HS-5 (cell line): ENCODE measurements at regions not wholly inside any gene's neighbourhood (a gene's known extent, or its start where the extent isn't known, plus 50 kb on each side); places are given as distances from the start of the nearest gene placed in this dataset.

ENCODE experiments used
- DNase-seq: peaks from one replicate; pipeline ENCODE4 v3.0.0-alpha.2; 2012; ENCODE audit warnings: low read depth

DNA sequence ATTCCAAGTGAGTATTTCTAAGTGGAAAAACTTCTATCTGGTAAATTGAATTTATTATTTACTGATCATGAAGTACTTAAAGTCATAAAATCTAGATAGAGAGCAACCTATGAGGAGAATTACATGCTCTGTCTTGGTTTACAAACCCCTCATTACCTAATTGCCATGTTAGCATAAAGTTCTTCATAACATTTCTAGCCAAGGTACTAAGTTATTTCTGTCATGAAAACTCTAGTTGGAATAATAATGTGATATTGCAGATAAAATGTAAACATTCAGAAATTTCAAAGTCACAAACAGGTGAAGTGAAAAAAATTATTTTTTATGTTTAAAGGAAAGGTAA lies 228.6 kb downstream of the TTLL7 start:
- no peak for DNase-seq

DNA sequence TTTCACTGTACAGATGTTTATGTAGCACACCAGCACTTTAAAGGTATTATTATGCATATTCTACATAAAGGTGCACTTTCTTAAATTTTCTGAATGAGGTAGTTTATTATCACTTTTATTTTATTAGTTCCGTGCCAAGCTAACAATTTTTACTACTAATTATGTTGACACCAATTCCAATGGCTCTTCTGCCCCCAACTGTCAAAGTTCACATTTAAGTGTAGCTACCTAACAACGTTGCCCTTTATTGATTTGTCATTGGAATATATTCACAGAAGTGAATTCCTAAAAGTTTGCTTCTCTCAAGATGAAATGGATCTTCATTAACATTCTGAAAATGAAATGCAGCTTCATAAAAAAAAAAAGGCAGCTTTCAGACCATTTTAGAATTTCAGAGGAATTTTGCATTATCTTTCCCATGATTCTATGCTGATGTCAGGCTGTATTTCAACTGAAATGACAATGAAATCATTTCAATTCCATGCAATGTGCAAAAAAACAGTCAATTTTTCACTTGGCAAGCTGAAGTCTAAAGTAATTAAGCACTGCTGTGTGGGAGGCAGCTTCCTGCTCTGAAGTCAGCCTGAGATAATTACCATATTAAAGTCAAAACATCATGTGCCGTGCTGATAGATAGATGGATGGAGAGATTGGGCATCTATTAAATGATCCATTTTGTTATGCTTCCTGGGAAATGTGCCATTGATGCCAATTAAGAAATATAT lies 229.2 kb downstream of the TTLL7 start:
- DNase-seq: no peak

DNA sequence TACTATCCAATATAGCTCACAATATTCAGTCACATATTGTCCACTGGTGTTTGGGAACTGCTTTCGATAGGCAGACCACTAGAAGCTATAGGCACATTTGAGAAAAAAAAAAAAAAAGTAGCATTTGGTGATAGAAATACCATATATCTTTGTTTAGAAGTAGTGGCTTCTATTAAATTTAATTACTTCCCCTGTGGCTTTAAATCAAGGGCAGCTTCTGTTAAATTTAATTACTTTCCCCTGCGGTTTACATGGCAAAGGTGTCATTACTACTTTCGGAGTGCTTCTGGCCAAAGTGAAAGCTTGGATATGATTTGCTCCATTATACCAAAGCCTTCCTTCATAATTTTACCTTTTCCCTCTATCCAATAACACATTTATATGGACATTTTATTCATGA lies 229.9 kb downstream of the TTLL7 start:
- DNase-seq: no peak

DNA sequence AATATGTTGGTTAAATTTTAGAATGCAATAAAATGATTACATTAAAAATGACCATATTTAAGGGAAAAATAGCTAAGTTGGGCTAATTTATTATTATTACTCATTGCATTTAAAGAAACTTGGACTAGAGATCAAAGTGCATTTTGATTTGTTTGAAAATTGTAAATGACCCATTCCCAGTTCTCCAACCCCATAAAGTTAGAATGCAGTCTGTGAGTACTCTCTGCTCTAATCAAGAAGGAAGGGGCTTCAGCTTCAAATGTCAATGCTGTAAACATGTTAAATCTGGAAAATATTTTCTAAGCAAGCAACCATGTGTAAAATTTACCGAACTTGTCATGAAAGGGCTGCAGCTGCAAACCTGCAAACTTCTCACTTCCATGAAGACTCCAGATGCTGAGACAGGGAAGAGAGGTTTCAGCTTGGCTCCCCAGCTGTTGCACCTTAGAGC lies 232.7 kb downstream of the TTLL7 start:
- DNase-seq: no peak

DNA sequence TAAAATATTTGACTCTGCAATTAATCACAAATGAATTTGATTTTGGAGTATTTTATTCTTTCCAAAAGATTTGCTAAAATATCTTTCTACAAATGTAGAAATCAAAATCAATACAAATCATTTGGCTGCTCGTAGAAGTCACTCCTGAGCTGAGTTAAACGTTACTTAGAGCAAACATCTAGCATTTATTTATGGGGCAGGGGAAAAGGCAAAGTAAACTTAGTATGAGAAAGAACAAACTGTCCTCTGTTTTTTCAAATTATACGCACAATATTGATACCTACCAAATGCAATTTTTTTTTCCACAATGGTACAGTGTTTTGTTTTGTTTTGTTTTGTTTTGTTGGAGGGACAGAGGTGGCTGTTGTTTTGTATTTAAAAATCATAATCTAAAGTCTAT lies 233.8 kb downstream of the TTLL7 start:
- DNase-seq: no peak

DNA sequence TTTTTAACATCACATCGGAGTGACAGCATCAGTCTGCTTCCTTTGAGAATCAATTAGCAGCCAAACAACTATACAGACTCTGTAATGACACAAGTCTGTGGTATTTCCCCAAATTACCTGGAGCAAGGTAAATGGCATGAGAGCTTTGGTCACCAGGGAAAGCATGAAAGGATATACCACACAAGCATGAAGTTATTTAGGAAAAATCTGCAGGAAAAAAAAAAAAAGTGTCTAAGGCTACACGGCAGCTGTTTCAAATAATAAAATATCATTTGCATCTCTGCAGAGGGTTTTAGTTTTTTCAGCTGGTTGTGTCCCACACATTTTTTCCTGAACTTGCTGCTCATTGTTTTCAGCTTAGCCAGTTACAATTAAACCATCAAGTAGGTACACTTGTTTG lies 234.7 kb downstream of the TTLL7 start:
- no peak for DNase-seq

DNA sequence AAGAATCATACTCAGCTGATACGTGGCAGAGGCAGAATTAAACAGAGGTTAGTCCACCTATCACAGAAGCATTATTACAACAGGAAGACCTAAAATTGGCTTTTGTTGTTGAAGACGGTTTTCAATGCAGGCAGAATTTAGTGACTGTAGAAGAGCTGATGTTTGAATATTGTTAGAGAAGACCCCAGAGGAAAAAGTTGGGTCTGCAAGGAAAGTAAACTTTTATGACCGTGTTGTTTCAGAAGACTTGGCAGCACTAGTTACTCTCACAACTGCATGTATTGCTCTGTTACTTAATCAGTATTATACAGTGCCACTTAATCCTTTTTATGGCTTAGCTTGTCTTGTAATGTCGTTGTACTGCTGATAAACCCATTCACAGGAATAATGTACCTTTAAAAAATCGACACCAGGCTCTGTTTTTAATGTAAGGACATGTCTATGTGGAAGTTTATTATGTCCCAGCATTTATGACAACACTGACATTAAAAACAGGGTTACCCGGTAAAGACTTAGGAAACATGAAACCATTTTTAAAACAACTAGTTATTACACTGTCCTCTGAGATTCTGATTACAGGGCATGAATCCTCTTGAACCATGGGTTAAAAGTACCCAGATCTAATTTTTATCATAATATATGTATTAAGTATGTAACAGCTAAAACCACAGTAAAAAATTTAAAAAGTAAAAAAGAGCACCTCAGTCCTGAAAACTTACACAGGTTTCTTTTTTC lies 235.4 kb downstream of the TTLL7 start:
- DNase-seq: no peak

DNA sequence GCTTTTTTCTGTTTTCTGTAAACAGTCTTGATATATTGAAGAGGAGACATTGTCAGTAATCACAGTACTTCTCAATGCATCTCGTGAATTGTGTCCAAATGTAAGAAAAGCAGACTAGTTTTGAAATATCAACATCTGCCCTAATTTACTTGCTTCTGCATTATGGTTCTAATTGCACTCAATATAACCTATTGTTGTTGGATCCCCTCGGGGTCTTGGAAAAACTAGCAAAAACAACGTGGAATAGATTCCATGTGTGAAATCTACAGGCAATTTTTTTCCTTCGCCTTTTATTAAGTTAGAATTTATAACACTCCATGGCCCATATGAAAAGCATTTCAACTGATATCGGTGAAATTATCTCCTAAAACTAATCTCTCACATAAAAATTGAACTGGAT lies 236.5 kb downstream of the TTLL7 start:
- DNase-seq: no peak

DNA sequence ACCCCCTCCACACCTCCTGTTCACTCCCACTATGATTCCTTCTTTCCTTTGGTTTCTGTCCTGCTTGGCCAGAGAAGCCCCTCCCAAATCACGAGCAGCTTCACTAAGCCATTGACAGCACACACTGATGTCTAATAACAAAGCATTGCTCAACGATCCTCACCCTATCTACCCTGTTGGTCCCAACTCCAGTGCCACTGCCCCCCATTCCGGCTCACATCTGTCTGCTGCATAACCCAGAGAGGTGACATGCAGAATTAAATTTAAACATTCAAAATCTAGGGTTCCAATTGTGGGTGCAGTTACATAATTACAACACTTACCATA lies 236.9 kb downstream of the TTLL7 start:
- no peak for DNase-seq

DNA sequence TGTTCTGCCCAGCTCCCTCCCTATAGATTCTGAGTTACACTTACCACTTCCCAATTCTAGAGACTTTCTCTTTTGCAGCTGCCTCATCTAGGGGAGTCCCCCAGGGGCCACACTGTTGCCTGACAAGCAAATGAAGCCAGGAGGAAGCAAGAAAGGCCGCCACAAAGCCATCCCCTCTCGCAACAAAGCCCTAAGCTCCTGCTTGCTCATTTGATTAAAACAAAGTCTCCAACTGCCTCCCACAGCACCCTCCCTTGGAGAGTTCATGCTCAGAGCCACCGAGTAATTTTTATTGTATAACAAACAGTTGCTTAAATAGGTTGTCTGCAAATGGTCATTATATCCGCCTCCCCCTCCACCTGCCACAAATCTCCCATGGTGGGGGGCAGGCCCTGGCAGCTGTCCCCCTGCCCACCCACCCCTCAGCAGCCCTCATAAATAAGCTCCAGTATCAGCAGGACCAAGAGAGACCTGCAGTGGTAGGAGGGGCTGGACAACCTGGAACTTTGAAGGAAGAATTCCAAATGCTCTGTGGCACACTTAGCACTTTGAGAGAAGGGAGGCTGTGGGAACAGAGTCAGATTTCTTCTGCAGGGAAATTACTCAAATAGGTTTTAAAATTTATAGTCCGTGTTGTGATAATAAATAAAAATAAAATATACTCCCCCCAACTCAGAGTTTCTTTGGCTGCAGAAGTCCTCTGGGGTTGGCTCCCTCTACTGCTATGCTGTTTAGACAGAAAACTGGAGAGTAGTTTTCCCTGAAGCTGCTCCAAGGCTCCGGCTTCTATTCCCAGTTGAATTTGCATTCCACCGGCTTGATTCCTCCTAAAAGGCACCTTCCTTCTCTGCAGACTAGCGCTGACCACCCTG lies 237.5 kb downstream of the TTLL7 start:
- DNase-seq: no peak

DNA sequence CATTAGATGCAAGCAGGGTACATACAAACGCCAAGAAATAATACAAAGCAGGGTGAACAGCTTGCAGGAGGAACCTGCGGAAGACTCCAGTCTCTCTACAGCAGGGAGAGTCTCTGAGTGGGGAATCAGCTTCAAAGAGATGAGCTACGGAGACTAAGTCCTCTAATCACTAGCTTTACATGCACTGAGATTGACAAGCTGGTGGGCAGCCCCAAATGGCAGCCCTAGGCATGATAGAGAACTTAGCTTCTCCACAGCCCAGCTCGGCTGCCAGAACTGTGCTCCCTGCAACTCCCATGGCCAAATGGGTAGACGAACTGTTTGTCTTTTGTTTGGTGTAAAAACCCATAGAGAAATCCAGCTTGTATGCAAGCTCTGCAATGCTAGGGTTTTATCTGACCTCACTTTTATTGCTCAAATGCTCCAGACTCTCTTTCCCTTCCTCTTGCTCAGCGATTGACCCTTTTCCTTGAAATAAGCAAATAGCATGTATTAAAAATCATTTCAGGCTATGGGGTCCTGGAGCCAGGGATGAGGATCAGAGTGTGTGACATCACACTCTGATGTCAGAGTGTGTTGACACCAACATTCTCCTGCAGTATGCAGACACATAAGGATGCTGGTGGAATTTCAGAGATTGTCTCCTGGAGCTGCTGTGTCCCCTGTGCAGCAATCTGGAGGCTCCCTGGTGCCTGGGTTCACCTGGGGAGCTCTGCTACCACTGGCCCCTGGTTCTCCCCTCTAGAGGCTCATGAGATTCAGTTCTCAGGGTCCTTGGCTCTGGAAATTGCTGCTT lies 238.5 kb downstream of the TTLL7 start:
- DNase-seq: no peak

DNA sequence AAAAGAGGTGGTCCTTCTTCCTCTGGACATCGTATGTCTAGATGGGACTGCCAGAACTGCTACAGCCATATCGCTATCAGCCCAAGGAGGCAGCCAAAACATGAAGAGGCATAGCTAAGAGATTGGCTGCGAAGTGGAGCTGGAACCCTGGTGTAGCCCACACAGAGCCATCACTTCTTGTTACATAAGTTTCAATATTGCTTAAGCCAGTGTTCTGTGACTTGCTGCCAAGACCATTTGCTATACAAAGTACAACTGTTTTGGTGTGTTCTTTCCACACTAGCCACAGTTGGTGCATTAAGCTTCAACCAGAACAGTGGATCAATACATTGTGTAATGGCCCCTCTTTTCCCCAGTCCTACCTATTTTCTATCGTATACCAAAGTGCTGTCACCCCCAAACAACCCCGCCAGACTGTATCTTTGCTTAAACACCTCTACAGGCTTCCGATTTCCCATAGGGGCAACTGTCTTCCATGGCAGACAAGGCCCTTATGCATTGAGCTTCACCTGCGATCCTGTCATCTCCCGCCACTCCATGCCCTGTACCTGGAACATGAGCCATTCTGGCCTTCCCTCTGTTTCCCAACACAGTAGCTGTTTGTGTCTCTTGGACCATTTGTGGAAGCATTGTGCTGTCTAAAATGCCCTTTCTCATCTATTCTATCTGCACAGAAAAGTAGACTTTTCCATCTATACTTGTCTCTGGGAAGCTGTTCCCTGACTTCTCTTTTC lies 241.8 kb downstream of the TTLL7 start:
- DNase-seq: no peak

DNA sequence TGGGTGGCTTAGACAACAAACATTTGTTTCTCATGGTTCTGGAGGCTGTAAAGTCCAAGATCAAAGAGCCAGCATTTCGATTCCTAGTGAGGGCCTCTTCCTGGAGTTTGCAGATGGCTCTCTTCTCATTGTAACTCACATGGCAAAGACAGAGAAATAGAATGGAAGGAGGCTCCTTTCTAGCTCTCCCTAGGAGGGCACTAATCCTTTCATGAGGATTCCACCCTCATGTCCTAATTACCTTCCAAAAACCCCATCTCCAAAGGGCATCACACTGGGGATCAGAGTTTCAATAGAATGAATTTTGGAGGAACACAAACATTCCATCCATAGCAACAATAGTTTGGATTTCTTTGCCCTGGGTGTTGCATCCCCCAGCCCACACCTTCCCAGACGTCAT lies 247.3 kb downstream of the TTLL7 start:
- DNase-seq: no peak

DNA sequence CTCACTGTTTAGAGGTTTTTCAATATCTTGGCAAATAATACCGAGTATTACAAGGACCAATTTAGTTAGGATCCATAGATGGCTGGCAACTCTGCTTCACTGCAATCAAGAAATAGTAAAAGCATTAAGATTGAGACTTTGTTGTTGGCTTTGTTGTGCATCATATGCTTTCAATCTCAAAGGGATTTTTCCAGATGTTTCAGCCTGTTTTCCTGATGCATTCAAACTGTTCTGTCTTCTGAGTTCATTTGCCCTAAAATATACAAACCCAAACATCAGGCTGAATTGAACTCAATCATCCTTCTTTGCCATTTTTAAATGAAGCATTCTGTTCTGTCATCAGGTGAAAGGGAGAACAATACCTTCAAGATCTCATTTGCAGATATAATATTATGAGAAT lies 248.7 kb downstream of the TTLL7 start:
- DNase-seq: no peak

DNA sequence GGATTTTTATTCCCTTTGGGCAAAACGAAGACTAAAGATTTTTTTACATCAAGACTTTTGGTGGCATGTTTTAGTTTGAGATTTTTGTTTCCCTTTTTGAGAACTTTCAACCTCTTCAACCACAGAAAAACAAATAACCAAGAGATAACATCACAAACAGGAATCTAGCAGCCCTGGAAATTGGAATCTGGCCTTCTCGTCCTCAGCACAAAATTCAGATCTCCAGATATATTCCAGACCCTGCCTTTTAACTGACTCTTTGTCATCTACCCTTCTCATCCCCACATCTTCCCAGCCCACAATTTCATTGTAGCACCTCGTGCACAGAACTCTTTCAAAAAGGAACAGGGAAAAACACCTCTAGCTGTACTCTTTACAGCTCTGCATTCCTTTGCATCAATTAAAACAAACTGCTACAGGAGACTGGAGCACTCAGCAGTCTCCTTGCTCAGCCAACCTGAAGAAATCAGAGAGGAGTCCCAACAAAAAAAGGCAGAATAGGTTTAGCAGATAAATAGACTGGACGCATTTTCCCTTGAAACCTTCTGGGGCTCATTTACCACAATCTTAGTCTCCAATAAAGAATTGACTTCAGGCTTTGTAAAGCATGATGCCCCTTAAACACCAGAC lies 251.0 kb downstream of the TTLL7 start:
- no peak for DNase-seq

DNA sequence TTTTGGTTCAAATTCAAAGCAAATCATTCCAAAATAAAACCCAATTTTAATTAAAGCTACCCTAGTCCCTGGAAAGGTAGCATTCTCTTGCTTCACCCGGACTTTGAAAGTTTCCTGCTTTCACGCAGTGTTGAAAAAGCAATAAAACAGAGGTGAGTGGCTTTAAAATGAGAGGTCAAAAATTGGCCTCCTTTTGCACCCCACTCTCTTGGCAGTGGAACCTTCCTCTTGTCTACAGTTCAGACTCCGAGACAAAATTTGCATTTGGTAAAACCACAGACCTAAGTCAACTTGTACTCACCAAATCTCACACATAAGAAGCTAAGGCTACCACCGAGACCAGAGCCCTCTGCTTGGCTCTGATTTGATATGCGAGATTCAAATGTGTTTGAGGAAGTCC lies 252.7 kb downstream of the TTLL7 start:
- DNase-seq: no peak

DNA sequence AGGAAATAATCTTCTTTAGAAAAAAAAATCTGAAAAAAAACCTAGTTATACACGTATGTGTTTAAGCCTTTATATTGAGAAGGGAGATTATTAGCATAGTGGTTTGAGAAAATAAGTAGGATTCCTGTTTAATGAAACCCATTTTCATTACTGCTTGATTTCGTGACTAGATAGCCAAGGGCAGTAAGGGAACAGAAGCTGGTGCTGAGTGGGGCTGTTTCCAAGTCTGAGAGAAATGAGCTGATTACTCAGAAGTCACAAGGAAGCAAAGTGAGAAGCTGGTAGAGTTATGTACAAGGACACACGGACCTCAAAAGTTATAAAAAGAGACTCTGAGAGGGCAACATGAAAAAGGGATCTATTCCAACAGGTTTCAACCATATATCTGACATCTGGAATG lies 256.5 kb downstream of the TTLL7 start:
- no peak for DNase-seq

DNA sequence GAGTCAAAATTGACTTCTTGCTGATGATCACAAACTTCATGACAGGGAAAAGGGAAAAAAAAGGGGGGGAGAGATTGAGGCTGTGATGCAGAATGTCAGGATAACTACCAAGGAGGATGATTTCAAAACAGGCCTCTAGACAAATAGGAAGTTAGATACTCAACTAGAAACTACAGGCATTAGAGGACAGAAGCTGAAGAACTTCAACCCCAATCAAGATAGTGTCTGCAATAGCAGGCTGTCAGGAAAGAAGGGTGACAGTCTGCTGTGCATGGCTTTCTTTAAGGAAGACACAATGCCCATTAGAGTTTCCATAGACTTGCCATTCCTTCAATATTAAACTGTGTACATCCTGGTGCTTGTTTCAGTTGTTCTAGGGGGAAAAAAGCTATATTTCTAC lies 257.2 kb downstream of the TTLL7 start:
- no peak for DNase-seq

DNA sequence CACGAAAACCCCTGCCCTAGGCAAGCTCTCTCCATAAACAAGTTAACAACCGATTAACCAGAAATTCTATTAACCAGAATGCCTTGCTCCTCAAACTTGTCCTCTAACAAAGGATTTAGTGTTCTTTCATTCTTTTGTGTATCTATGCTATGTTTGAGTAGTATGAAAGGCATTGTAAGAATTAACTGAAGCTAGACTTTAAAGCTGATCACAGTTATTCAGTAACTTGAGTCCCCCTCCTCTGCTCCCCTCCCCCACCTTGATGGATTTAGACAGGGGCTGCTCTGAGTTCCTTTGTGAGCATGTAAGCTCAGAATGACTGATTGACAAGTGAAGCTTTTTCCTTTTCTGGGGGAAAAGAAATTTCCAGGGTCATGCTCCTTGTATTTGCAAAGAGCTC lies 257.6 kb downstream of the TTLL7 start:
- no peak for DNase-seq

DNA sequence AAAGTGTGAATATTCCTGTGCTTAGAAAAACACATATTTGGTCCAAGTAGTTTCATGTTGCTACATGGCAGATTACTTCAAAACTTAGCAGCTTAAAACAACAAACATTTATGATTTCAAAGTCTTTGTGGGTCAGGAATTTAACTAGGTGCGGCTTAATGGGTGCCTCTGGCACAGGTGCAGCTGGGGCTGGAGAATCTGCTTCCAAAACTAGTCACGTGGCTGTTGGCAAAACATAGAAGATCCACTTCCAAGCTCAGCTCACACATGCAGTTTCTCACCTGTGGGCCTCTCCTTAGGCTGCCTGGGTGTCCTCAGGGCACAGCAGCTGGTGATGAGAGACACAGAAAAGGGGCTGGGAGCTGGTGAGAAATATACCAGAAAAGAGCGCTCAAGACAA lies 263.4 kb downstream of the TTLL7 start:
- DNase-seq: no peak

DNA sequence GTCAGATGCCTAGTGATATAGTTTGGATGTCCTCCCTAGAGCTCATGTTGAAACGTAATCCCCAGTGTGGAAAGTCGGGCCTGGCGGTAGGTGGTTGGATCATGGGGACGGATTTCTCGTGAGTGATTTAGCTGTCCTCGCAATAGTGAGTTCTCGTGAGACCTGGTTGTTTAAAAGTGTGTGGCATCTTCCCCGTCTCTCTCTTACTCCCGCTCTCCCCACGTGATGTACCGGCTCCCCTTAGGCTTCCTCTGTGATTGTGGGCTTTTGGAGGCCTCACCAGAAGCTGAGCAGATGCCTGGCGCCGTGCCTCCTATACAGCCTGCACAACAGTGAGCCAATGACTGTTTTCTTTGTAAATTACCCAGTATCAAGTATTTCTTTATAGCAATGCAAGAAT lies 264.5 kb downstream of the TTLL7 start:
- no peak for DNase-seq
